ENCODE measurements at regions not wholly inside any gene's neighbourhood (a gene's known extent, or its start where the extent isn't known, plus 50 kb on each side); places are given as distances from the start of the nearest gene placed in this dataset.

DNA sequence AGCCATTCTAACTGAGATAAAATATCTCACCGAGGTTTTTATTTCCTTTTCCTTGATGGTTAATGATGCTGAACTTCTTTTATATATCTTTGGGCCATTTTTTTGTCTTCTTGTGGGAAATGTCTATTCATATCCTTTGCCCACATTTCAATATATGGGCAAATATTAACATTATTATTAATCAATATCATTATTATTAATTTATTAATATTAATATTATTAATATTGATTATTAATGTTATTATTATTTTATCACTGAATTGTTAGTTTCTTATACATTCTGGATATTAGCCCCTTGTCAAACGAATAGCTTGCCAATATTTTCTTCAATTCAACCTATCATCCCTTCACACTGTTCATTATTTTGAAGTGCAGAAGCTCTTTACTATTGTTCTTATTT, 2203.6 kb downstream of the PCDH9 start:
- intact Hi-C loops (cut with DNase I) = no loop called here
- 79% methylated on average over 2 of the region's 2 CpGs for WGBS

DNA sequence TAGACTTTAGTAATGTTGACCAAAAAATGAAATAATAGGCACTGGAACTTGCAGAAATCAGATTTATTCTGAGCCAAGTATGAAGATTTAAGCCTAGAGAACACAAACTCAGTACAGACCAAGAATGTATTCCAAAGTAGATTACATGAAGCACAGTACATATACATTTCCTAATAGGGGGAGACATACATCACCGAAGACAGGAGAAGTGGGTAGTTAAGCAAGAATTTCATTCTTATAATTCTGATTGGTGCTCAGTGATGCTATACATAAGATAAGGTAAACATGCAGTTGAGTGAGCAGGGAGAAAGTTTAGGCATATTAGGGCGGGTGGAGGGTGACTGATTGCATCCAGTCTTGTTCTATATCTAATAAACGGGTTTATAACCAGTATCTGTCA, 2218.8 kb downstream of the PCDH9 start:
- no peak for TF ChIP-seq POLR2A (IDR thresholded peaks at IDR 0.05; ENCODE audit: low read depth)
- no peak for TF ChIP-seq EP300 (IDR thresholded peaks at IDR 0.05)
- no peak for TF ChIP-seq POLR2AphosphoS5 (IDR thresholded peaks at IDR 0.05)
- TF ChIP-seq, protein P1, sequence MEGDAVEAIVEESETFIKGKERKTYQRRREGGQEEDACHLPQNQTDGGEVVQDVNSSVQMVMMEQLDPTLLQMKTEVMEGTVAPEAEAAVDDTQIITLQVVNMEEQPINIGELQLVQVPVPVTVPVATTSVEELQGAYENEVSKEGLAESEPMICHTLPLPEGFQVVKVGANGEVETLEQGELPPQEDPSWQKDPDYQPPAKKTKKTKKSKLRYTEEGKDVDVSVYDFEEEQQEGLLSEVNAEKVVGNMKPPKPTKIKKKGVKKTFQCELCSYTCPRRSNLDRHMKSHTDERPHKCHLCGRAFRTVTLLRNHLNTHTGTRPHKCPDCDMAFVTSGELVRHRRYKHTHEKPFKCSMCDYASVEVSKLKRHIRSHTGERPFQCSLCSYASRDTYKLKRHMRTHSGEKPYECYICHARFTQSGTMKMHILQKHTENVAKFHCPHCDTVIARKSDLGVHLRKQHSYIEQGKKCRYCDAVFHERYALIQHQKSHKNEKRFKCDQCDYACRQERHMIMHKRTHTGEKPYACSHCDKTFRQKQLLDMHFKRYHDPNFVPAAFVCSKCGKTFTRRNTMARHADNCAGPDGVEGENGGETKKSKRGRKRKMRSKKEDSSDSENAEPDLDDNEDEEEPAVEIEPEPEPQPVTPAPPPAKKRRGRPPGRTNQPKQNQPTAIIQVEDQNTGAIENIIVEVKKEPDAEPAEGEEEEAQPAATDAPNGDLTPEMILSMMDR (IDR thresholded peaks at IDR 0.05) = no peak
- Histone ChIP-seq H3K4me1 (no peaks in the 10 kb centered on the region), H3K9me3 (no peaks in the 10 kb centered on the region), H3K4me3 (no peak overlapping the region), H3K36me3 (no peaks in the 10 kb centered on the region), H3K27me3 (no peaks in the 10 kb centered on the region), H3K27ac (replicated peaks in 1 of 4) (no peak overlapping the region)
- WGBS = 48% methylated on average over 3 of the region's 3 CpGs
- DNase-seq (ENCODE audit: extremely low spot score) = no peak
- intact Hi-C loops (cut with DNase I) = no loop called here

More for the DNA sequence above, 2203.6 kb downstream of the PCDH9 start:
- no peak for DNase-seq (ENCODE audit: extremely low spot score)
- Histone ChIP-seq H3K27ac (replicated peaks in 1 of 4) (no peak overlapping the region), H3K4me3 (no peak overlapping the region), H3K9me3 (peaks cover 0 to 9% (median 0%) of the 10 kb centered on the region in 4 donors), H3K27me3 (no peaks in the 10 kb centered on the region), H3K36me3 (no peaks in the 10 kb centered on the region), H3K4me1 (no peaks in the 10 kb centered on the region)
- TF ChIP-seq, protein P1 (IDR thresholded peaks at IDR 0.05) = no peak
- TF ChIP-seq POLR2AphosphoS5 (IDR thresholded peaks at IDR 0.05) (no peak), POLR2A (IDR thresholded peaks at IDR 0.05; ENCODE audit: low read depth) (no peak), EP300 (IDR thresholded peaks at IDR 0.05) (no peak)

DNA sequence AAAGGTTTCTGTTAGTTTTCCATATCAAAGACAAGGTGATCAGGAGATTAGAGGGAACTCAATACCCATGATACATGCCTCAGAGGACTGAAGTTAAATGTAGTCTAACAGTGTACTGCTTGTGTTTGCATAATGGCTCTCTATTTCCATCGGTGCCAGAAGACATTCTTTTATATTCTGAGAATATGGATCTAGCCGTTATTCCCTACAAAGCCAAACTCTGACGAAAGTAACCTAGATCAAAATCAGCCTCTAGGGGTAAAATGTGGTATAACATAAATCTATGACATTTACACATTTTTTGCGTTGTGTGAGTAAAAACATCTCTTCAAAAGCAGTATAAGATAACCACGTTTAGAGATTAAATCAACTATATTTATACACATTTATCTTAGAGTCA, 2232.7 kb downstream of the PCDH9 start:
- Histone ChIP-seq H3K36me3 (no peaks in the 10 kb centered on the region), H3K4me1 (no peaks in the 10 kb centered on the region), H3K4me3 (no peak overlapping the region), H3K27ac (replicated peaks in 1 of 4) (no peak overlapping the region), H3K9me3 (no peaks in the 10 kb centered on the region), H3K27me3 (no peaks in the 10 kb centered on the region)
- intact Hi-C loops (cut with DNase I) = no loop called here
- no peak for DNase-seq (ENCODE audit: extremely low spot score)
- 85% methylated on average over 5 of the region's 5 CpGs for WGBS
- TF ChIP-seq EP300 (IDR thresholded peaks at IDR 0.05) (no peak), POLR2A (IDR thresholded peaks at IDR 0.05; ENCODE audit: low read depth) (no peak), POLR2AphosphoS5 (IDR thresholded peaks at IDR 0.05) (no peak)
- TF ChIP-seq, protein P1 (IDR thresholded peaks at IDR 0.05) = no peak

DNA sequence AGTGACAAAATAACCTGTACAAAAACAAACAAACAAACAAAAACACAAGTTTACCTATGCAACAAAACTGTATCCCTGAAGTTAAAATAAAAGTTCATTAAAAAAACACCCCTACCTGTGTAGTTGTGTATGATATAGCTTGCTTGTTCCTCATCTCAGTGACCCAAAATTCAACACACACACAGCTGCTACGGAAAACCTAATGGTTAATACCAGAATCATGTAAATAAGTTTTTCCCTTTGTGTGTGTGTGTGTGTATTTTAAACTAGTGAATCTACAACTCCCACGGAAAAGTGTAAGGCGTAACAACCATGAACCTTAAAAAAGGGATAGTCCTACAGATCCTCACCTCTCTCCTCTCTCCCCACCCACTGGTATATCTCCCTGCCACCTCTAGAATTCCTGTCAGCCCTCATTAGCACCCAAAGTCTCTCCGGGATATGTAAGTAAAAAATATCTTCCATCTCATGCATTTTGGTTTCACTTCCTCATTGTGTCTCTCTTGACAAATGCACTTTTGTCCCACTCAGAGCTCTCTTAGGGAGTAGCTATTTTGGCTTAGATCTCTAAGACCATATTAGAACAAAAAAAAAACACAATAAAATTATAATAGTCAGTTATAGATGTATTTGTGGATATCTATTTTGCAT, 2236.5 kb downstream of the PCDH9 start:
- H3K9me3 ChIP-seq = no peaks in the 10 kb centered on the region
- WGBS = 68% methylated on average over 4 of the region's 4 CpGs
- H3K4me1 ChIP-seq = no peaks in the 10 kb centered on the region
- H3K27ac ChIP-seq (replicated peaks in 1 of 4) = no peak overlapping the region
- H3K36me3 ChIP-seq = no peaks in the 10 kb centered on the region
- H3K4me3 ChIP-seq = no peak overlapping the region
- intact Hi-C loops (cut with DNase I) = no loop called here
- DNase-seq (ENCODE audit: extremely low spot score) = no peak
- TF ChIP-seq POLR2AphosphoS5 (IDR thresholded peaks at IDR 0.05) = no peak
- TF ChIP-seq, protein P1 (IDR thresholded peaks at IDR 0.05) = no peak
- TF ChIP-seq EP300 (IDR thresholded peaks at IDR 0.05) = no peak
- TF ChIP-seq POLR2A (IDR thresholded peaks at IDR 0.05; ENCODE audit: low read depth) = no peak
- no peaks in the 10 kb centered on the region for H3K27me3 ChIP-seq

DNA sequence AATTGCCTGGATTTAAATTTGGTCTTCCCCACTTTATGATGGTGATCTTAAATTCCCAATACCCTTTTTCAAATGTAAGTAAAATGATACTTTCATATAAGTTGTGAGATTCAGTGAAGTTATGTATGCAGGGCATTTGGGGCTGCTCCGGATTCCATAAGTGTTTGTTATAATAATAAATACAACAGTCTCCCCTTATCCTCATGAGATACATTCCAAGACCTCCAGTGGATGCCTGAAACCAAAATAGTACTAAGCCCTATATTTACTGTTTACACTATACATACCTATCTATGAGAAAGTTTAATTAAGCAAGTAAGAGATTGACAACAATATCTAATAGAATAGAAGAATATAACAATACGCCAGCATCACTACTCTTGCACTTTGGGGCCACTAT, 2237.8 kb downstream of the PCDH9 start:
- Histone ChIP-seq H3K9me3 (no peaks in the 10 kb centered on the region), H3K36me3 (no peaks in the 10 kb centered on the region), H3K4me3 (no peak overlapping the region), H3K27ac (replicated peaks in 1 of 4) (no peak overlapping the region), H3K27me3 (no peaks in the 10 kb centered on the region), H3K4me1 (no peaks in the 10 kb centered on the region)
- WGBS = 50% methylated on average over 2 of the region's 2 CpGs
- intact Hi-C loops (cut with DNase I) = no loop called here
- TF ChIP-seq, protein P1 (IDR thresholded peaks at IDR 0.05) = no peak
- TF ChIP-seq POLR2AphosphoS5 (IDR thresholded peaks at IDR 0.05) (no peak), EP300 (IDR thresholded peaks at IDR 0.05) (no peak), POLR2A (IDR thresholded peaks at IDR 0.05; ENCODE audit: low read depth) (no peak)
- DNase-seq (ENCODE audit: extremely low spot score) = no peak

Measured in esophagus muscularis mucosa (tissue), 4 donors.